SK-N-SH (cell line): ENCODE measurements at regions not wholly inside any gene's neighbourhood (a gene's known extent, or its start where the extent isn't known, plus 50 kb on each side); places are given as distances from the start of the nearest gene placed in this dataset.

ENCODE experiments used
- CTCF ChIA-PET: fragments of 300-600, 350-600 bp; formaldehyde crosslinking; extraction: SDS; loops from one replicate; lab custom pipeline; 2021; lab: Yijun Ruan, JAX
- POLR2A ChIA-PET: fragments of 350-600 bp; sonication (Branson Sonifier 250); formaldehyde crosslinking; extraction: SDS; loops from one replicate; lab custom pipeline; 2020; ENCODE audit warnings: antibody characterized with exemption, inconsistent platforms; lab: Yijun Ruan, JAX
- DNase-seq: peaks from one replicate; pipeline ENCODE4 v3.0.0; 2012
- H2AFZ ChIP-seq: fragments of 200-600 bp; sonication (generic); 2 replicates; pipeline ENCODE4 v1.8.1; 2016; ENCODE audit warnings: antibody characterized with exemption, mild to moderate bottlenecking, low read depth
- H3F3A ChIP-seq: fragments of 200-600 bp; sonication (generic); replicated peaks from 2 replicates; pipeline ENCODE3; 2016; ENCODE audit warnings: antibody characterized with exemption, mild to moderate bottlenecking; ENCODE audit not compliant: insufficient read depth
- H3K27ac ChIP-seq, 2 experiments: fragments of 200-500 bp in 1 of 2; fragments of 200-600 bp in 1 of 2; sonication (Bioruptor generic) in 1 of 2; sonication (generic), shearing (Covaris generic) in 1 of 2; 2 replicates each; pipeline versions ENCODE4 v1.5.1 to v1.6.1; 2014 to 2016; ENCODE audit warnings: low read depth in 2 of 2, inconsistent platforms in 1 of 2, low read length in 1 of 2, mild to moderate bottlenecking in 1 of 2, mixed read lengths in 1 of 2
- H3K27me3 ChIP-seq: fragments of 200-600 bp; sonication (generic), shearing (Covaris generic); 2 replicates; pipeline ENCODE4 v1.6.1; 2016; ENCODE audit warnings: mixed run types; ENCODE audit not compliant: insufficient read depth
- H3K36me3 ChIP-seq, 2 experiments: fragments of 200-500 bp in 1 of 2; fragments of 200-600 bp in 1 of 2; sonication (Bioruptor generic) in 1 of 2; sonication (generic) in 1 of 2; replicated peaks in 1 of 2; 2 replicates each; pipeline versions ENCODE3 to v1.5.1; 2014 to 2016; ENCODE audit warnings: low read length in 1 of 2, mild to moderate bottlenecking in 1 of 2; ENCODE audit not compliant: insufficient read depth in 2 of 2, control insufficient read depth in 1 of 2
- H3K4me1 ChIP-seq, 2 experiments: fragments of 200-500 bp in 1 of 2; fragments of 200-600 bp in 1 of 2; sonication (Bioruptor generic) in 1 of 2; sonication (generic), shearing (Covaris generic) in 1 of 2; 2 replicates each; pipeline versions ENCODE4 v1.5.1 to v1.6.1; 2014 to 2016; ENCODE audit warnings: low read depth in 1 of 2, low read length in 1 of 2, mixed run types in 1 of 2; ENCODE audit not compliant: insufficient read depth in 2 of 2, control insufficient read depth in 1 of 2
- H3K4me2 ChIP-seq: fragments of 200-600 bp; sonication (generic), shearing (Covaris generic); 2 replicates; pipeline ENCODE4 v1.6.1; 2017; ENCODE audit warnings: mixed run types
- H3K4me3 ChIP-seq, 2 experiments: fragments of 200-500 bp in 1 of 2; fragments of 200-600 bp in 1 of 2; sonication (Bioruptor generic) in 1 of 2; sonication (generic), shearing (Covaris generic) in 1 of 2; 2 replicates each; pipeline versions ENCODE4 v1.5.1 to v1.8.1; 2014 to 2016; ENCODE audit warnings: low read depth in 2 of 2, inconsistent platforms in 1 of 2, low read length in 1 of 2, mild to moderate bottlenecking in 1 of 2, mixed read lengths in 1 of 2, moderate library complexity in 1 of 2
- H3K79me2 ChIP-seq: fragments of 200-600 bp; sonication (generic); 2 replicates; pipeline ENCODE4 v1.8.1; 2017; ENCODE audit warnings: mild to moderate bottlenecking; ENCODE audit not compliant: insufficient read depth
- H3K9ac ChIP-seq: fragments of 200-600 bp; sonication (generic); 2 replicates; pipeline ENCODE4 v1.6.1; 2017; ENCODE audit warnings: mixed run types
- H3K9me2 ChIP-seq: fragments of 200-600 bp; sonication (generic); 2 replicates; pipeline ENCODE4 v1.6.1; 2017; ENCODE audit warnings: mixed run types
- H3K9me3 ChIP-seq: fragments of 200-600 bp; sonication (generic); 2 replicates; pipeline ENCODE4 v1.6.1; 2017; ENCODE audit warnings: mixed run types, mild to moderate bottlenecking, moderate library complexity
- H4K20me1 ChIP-seq: fragments of 200-600 bp; sonication (generic); 2 replicates; pipeline ENCODE4 v1.6.1; 2017; ENCODE audit warnings: mild to moderate bottlenecking, mixed run types; ENCODE audit not compliant: insufficient read depth
- CHD2 ChIP-seq: fragments of 150-350 bp; IDR thresholded peaks from 2 replicates; pipeline ENCODE4 v1.6.1; 2018; ENCODE audit warnings: low read length; ENCODE audit not compliant: partially characterized antibody
- ELF1 ChIP-seq: IDR thresholded peaks from 2 replicates; pipeline ENCODE4 v1.4.0; 2012
- EP300 ChIP-seq, 2 experiments: IDR thresholded peaks; 2 replicates each; pipeline versions ENCODE4 v1.4.0 to v1.6.1; 2012; ENCODE audit warnings: borderline replicate concordance in 1 of 2, low read depth in 1 of 2, low read length in 1 of 2
- EZH2phosphoT487 ChIP-seq: fragments of 200-600 bp; sonication (generic); IDR thresholded peaks from 2 replicates; pipeline ENCODE4 v1.6.1; 2017; ENCODE audit warnings: low read depth, mixed run types, mild to moderate bottlenecking, antibody characterized with exemption, moderate library complexity, borderline replicate concordance
- MEF2A ChIP-seq: IDR thresholded peaks from 2 replicates; pipeline ENCODE4 v1.4.0; 2012; ENCODE audit warnings: low read depth, borderline replicate concordance
- MXI1 ChIP-seq: IDR thresholded peaks from 2 replicates; pipeline ENCODE4 v1.6.1; 2012; ENCODE audit warnings: mild to moderate bottlenecking, low read depth, low read length, improper control_type of control experiment
- NRF1 ChIP-seq: IDR thresholded peaks from 2 replicates; pipeline ENCODE4 v1.6.1; 2012; ENCODE audit warnings: low read depth, mild to moderate bottlenecking, low read length
- POLR2AphosphoS5 ChIP-seq: IDR thresholded peaks from 2 replicates; pipeline ENCODE4 v1.6.1; 2012; ENCODE audit warnings: low read depth, low read length
- RAD21 ChIP-seq: IDR thresholded peaks from 2 replicates; pipeline ENCODE4 v1.6.1; 2012; ENCODE audit warnings: mild to moderate bottlenecking, low read length
- RXRA ChIP-seq: IDR thresholded peaks from 2 replicates; pipeline ENCODE4 v1.4.0; 2012; ENCODE audit warnings: low read depth, mild to moderate bottlenecking, borderline replicate concordance
- SMC3 ChIP-seq: IDR thresholded peaks from 2 replicates; pipeline ENCODE4 v1.6.1; 2012; ENCODE audit warnings: low read depth, low read length, improper control_type of control experiment
- TAF1 ChIP-seq: IDR thresholded peaks from 2 replicates; pipeline ENCODE4 v1.6.1; 2012; ENCODE audit warnings: low read depth, mild to moderate bottlenecking, low read length, moderate library complexity, borderline replicate concordance
- WGBS: methylation state at CpG from one replicate; pipeline ENCODE4 v1.1.6; 2017; ENCODE audit warnings: low lambda C conversion rate; 5-methylcytosine and 5-hydroxymethylcytosine counted together
- TF ChIP-seq, protein P1 (sequence below): IDR thresholded peaks from 2 replicates; pipeline ENCODE4; 2012
- TF ChIP-seq, protein P2 (sequence below): fragments of 150-350 bp; IDR thresholded peaks from 2 replicates; pipeline ENCODE4 v1.6.1; 2017; ENCODE audit warnings: antibody characterized with exemption, low read length, low read depth, borderline replicate concordance
- TF ChIP-seq, protein P3 (sequence below): IDR thresholded peaks from 2 replicates; pipeline ENCODE4 v1.6.1; 2012; ENCODE audit warnings: mild to moderate bottlenecking, low read depth, low read length, moderate library complexity
- TF ChIP-seq, protein P4 (sequence below): fragments of 200-600 bp; sonication (generic); IDR thresholded peaks from 2 replicates; pipeline ENCODE4 v1.6.1; 2017; ENCODE audit warnings: antibody characterized with exemption, mild to moderate bottlenecking, moderate library complexity
- TF ChIP-seq, protein P5 (sequence below): IDR thresholded peaks from 2 replicates; pipeline ENCODE4 v1.4.0; 2012; ENCODE audit warnings: low read depth

DNA sequence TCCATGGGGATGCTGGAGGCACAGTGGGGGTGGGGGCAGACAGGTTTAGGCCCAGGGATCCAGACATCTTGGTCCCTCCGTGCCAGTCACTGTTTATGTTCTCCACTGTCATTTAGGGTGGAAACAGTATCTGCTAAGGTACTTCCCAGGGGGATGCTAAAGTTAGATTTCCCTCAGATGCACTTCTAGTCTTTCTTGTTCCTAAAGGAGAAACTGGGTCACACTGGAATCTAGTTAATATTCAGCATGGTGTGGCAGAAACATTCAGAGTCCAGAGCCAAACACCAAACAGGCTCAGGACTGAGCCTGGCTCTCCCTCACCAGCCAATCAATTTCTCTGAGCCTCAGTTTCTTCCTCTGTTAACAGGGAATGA is 83.4 kb upstream of the PLET1 start:
- no peaks in the 10 kb centered on the region for H3K36me3 ChIP-seq
- no peak for DNase-seq
- H3K9me3 ChIP-seq, result no peaks in the 10 kb centered on the region
- peaks cover 0 to 14% of the 10 kb centered on the region in 2 experiments; a peak in 1 of 4 replicates for H3K4me1 ChIP-seq
- H4K20me1 ChIP-seq, result no peaks in the 10 kb centered on the region
- no peaks in the 10 kb centered on the region for H3K9me2 ChIP-seq
- ChIA-PET POLR2A (no interaction called here), CTCF (no interaction called here)
- no peaks in the 10 kb centered on the region for H3F3A ChIP-seq
- H3K79me2 ChIP-seq, result no peaks in the 10 kb centered on the region
- H3K27ac ChIP-seq, result no peak overlapping the region
- H3K27me3 ChIP-seq, result no peaks in the 10 kb centered on the region
- no peak overlapping the region for H3K4me2 ChIP-seq
- H3K9ac ChIP-seq, result no peak overlapping the region
- 14% methylated on average over 1 of the region's 1 CpG for WGBS
- no peak overlapping the region for H2AFZ ChIP-seq
- TF ChIP-seq, protein P1, sequence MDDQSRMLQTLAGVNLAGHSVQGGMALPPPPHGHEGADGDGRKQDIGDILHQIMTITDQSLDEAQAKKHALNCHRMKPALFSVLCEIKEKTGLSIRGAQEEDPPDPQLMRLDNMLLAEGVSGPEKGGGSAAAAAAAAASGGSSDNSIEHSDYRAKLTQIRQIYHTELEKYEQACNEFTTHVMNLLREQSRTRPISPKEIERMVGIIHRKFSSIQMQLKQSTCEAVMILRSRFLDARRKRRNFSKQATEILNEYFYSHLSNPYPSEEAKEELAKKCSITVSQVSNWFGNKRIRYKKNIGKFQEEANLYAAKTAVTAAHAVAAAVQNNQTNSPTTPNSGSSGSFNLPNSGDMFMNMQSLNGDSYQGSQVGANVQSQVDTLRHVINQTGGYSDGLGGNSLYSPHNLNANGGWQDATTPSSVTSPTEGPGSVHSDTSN, result no peak
- TF ChIP-seq, protein P2, sequence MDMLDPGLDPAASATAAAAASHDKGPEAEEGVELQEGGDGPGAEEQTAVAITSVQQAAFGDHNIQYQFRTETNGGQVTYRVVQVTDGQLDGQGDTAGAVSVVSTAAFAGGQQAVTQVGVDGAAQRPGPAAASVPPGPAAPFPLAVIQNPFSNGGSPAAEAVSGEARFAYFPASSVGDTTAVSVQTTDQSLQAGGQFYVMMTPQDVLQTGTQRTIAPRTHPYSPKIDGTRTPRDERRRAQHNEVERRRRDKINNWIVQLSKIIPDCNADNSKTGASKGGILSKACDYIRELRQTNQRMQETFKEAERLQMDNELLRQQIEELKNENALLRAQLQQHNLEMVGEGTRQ, result no peak
- no peak for TF ChIP-seq POLR2AphosphoS5
- no peak for TF ChIP-seq TAF1
- no peak for TF ChIP-seq MEF2A
- TF ChIP-seq SMC3, result no peak
- TF ChIP-seq, protein P3, sequence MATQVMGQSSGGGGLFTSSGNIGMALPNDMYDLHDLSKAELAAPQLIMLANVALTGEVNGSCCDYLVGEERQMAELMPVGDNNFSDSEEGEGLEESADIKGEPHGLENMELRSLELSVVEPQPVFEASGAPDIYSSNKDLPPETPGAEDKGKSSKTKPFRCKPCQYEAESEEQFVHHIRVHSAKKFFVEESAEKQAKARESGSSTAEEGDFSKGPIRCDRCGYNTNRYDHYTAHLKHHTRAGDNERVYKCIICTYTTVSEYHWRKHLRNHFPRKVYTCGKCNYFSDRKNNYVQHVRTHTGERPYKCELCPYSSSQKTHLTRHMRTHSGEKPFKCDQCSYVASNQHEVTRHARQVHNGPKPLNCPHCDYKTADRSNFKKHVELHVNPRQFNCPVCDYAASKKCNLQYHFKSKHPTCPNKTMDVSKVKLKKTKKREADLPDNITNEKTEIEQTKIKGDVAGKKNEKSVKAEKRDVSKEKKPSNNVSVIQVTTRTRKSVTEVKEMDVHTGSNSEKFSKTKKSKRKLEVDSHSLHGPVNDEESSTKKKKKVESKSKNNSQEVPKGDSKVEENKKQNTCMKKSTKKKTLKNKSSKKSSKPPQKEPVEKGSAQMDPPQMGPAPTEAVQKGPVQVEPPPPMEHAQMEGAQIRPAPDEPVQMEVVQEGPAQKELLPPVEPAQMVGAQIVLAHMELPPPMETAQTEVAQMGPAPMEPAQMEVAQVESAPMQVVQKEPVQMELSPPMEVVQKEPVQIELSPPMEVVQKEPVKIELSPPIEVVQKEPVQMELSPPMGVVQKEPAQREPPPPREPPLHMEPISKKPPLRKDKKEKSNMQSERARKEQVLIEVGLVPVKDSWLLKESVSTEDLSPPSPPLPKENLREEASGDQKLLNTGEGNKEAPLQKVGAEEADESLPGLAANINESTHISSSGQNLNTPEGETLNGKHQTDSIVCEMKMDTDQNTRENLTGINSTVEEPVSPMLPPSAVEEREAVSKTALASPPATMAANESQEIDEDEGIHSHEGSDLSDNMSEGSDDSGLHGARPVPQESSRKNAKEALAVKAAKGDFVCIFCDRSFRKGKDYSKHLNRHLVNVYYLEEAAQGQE, result no peak
- no peak for TF ChIP-seq EP300 (IDR thresholded peaks at IDR 0.05; ENCODE audit: borderline replicate concordance in 1 of 2, low read depth in 1 of 2, low read length in 1 of 2)
- no peak for TF ChIP-seq EZH2phosphoT487
- TF ChIP-seq NRF1, result no peak
- TF ChIP-seq, protein P4, sequence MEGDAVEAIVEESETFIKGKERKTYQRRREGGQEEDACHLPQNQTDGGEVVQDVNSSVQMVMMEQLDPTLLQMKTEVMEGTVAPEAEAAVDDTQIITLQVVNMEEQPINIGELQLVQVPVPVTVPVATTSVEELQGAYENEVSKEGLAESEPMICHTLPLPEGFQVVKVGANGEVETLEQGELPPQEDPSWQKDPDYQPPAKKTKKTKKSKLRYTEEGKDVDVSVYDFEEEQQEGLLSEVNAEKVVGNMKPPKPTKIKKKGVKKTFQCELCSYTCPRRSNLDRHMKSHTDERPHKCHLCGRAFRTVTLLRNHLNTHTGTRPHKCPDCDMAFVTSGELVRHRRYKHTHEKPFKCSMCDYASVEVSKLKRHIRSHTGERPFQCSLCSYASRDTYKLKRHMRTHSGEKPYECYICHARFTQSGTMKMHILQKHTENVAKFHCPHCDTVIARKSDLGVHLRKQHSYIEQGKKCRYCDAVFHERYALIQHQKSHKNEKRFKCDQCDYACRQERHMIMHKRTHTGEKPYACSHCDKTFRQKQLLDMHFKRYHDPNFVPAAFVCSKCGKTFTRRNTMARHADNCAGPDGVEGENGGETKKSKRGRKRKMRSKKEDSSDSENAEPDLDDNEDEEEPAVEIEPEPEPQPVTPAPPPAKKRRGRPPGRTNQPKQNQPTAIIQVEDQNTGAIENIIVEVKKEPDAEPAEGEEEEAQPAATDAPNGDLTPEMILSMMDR, result no peak
- TF ChIP-seq ELF1, result no peak
- no peak for TF ChIP-seq CHD2
- no peak for TF ChIP-seq RXRA
- no peak for TF ChIP-seq RAD21
- TF ChIP-seq, protein P5, sequence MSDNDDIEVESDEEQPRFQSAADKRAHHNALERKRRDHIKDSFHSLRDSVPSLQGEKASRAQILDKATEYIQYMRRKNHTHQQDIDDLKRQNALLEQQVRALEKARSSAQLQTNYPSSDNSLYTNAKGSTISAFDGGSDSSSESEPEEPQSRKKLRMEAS, result no peak
- TF ChIP-seq MXI1, result no peak
- TF ChIP-seq, all 33 proteins: peak for 0
- H3K4me3 ChIP-seq, result no peak overlapping the region
